ENCODE measurements at regions not wholly inside any gene's neighbourhood (a gene's known extent, or its start where the extent isn't known, plus 50 kb on each side); places are given as distances from the start of the nearest gene placed in this dataset.
"Not testable (repeated sequence)": the region's sequence is repeated elsewhere in the genome, so short reads cannot be mapped to it uniquely, and the experiment has no call there.

GRCh38 chr6:2307799-2308198 is 62.4 kb upstream of the GMDS start:
- H3K27ac ChIP-seq: no peak overlapping the region
- H3K4me3 ChIP-seq: no peak overlapping the region
- no peak for TF ChIP-seq CTCF (IDR thresholded peaks at IDR 0.05)
- DNase-seq (ENCODE audit: low spot score): no peak

- Histone ChIP-seq H3K27ac (no peak overlapping the region), H3K4me3 (no peak overlapping the region)
- no peak for TF ChIP-seq CTCF (IDR thresholded peaks at IDR 0.05)
- DNase-seq (ENCODE audit: low spot score): no peak
Observed at GRCh38 chr6:2305951-2306350, 60.5 kb upstream of the GMDS start.

GRCh38 chr6:2302482-2302881 is 57.1 kb upstream of the GMDS start:
- not testable (repeated sequence) for DNase-seq (ENCODE audit: low spot score)

GRCh38 chr6:2296781-2297180 is 51.4 kb upstream of the GMDS start:
- TF ChIP-seq CTCF (IDR thresholded peaks at IDR 0.05): no peak
- Histone ChIP-seq H3K27ac (no peak overlapping the region), H3K4me3 (no peak overlapping the region)
- DNase-seq (ENCODE audit: low spot score): no peak

More at GRCh38 chr6:2302482-2302881, 57.1 kb upstream of the GMDS start:
- H3K4me3 ChIP-seq, H3K27ac ChIP-seq: not testable (repeated sequence)

All from coronary artery (tissue), 2 donors.